Medulla oblongata (tissue), 1 donor: ENCODE measurements at regions not wholly inside any gene's neighbourhood (a gene's known extent, or its start where the extent isn't known, plus 50 kb on each side); places are given as distances from the start of the nearest gene placed in this dataset.
"Not testable (repeated sequence)": the region's sequence is repeated elsewhere in the genome, so short reads cannot be mapped to it uniquely, and the experiment has no call there.

Experiments
- DNase-seq: peaks from one replicate; pipeline ENCODE4 v3.0.0-alpha.2; 2015; ENCODE audit errors: extremely low spot score

GRCh38 chr7:128561116-128561722, 84.7 kb downstream of the METTL2B start:
- not testable (repeated sequence) for DNase-seq

GRCh38 chr7:128562795-128563194, 86.2 kb downstream of the METTL2B start:
- not testable (repeated sequence) for DNase-seq

GRCh38 chr7:128564123-128564700, 87.7 kb downstream of the METTL2B start:
- not testable (repeated sequence) for DNase-seq

GRCh38 chr7:128564932-128565864, 88.7 kb downstream of the METTL2B start:
- not testable (repeated sequence) for DNase-seq

GRCh38 chr7:128575277-128575676, 96.8 kb upstream of the GARIN1A start:
- not testable (repeated sequence) for DNase-seq

- not testable (repeated sequence) for DNase-seq
Measured at GRCh38 chr7:128576953-128577352, 95.1 kb upstream of the GARIN1A start.

- DNase-seq: not testable (repeated sequence)
Measured at GRCh38 chr7:128579843-128580242, 92.2 kb upstream of the GARIN1A start.

- not testable (repeated sequence) for DNase-seq
Measured at GRCh38 chr7:128581100-128581499, 91.0 kb upstream of the GARIN1A start.

GRCh38 chr7:128581825-128582561, 90.1 kb upstream of the GARIN1A start:
- DNase-seq: not testable (repeated sequence)

- DNase-seq: not testable (repeated sequence)
Measured at GRCh38 chr7:128586715-128587114, 85.4 kb upstream of the GARIN1A start.

- DNase-seq: peak; percentile 68
Measured at GRCh38 chr7:128591705-128592104, 80.4 kb upstream of the GARIN1A start.

GRCh38 chr7:128592209-128592608, 79.9 kb upstream of the GARIN1A start:
- not testable (repeated sequence) for DNase-seq

GRCh38 chr7:128594061-128594460, 78.0 kb upstream of the GARIN1A start:
- not testable (repeated sequence) for DNase-seq

- DNase-seq: not testable (repeated sequence)
Measured at GRCh38 chr7:128596336-128597128, 75.6 kb upstream of the GARIN1A start.

- DNase-seq: not testable (repeated sequence)
Measured at GRCh38 chr7:128598946-128599345, 73.1 kb upstream of the GARIN1A start.

GRCh38 chr7:128608678-128609421, 63.2 kb upstream of the GARIN1A start:
- peak; percentile 80 for DNase-seq

- DNase-seq: not testable (repeated sequence)
Measured at GRCh38 chr7:128613366-128613765, 58.7 kb upstream of the GARIN1A start.

- DNase-seq: not testable (repeated sequence)
Measured at GRCh38 chr7:128614812-128615211, 57.3 kb upstream of the GARIN1A start.

- DNase-seq: not testable (repeated sequence)
Measured at GRCh38 chr7:128616799-128617198, 55.3 kb upstream of the GARIN1A start.
